ENCODE measurements at regions not wholly inside any gene's neighbourhood (a gene's known extent, or its start where the extent isn't known, plus 50 kb on each side); places are given as distances from the start of the nearest gene placed in this dataset.

DNA sequence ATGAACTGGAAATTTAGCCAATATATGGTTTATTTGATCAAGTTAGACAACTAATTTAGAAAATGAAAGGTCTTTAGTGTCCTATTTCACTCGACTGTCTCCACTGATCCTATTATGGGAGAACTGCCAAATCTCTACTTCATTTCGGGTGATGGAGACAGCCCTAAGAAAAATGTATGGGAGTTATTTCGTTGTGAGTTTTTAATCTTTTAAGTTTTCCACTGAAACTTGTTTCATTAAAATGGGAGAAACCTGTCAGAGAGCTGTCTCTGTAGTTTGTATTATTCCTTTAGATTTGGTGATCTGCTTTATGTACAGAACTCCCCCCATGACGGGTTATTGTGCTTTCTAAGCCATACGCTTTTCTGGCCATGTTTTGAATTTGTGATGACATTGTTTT lies 899.7 kb downstream of the ADGRL2 start:
- TF ChIP-seq TAF1 (IDR thresholded peaks at IDR 0.05; ENCODE audit: low read depth): no peak
- TF ChIP-seq, protein P1, sequence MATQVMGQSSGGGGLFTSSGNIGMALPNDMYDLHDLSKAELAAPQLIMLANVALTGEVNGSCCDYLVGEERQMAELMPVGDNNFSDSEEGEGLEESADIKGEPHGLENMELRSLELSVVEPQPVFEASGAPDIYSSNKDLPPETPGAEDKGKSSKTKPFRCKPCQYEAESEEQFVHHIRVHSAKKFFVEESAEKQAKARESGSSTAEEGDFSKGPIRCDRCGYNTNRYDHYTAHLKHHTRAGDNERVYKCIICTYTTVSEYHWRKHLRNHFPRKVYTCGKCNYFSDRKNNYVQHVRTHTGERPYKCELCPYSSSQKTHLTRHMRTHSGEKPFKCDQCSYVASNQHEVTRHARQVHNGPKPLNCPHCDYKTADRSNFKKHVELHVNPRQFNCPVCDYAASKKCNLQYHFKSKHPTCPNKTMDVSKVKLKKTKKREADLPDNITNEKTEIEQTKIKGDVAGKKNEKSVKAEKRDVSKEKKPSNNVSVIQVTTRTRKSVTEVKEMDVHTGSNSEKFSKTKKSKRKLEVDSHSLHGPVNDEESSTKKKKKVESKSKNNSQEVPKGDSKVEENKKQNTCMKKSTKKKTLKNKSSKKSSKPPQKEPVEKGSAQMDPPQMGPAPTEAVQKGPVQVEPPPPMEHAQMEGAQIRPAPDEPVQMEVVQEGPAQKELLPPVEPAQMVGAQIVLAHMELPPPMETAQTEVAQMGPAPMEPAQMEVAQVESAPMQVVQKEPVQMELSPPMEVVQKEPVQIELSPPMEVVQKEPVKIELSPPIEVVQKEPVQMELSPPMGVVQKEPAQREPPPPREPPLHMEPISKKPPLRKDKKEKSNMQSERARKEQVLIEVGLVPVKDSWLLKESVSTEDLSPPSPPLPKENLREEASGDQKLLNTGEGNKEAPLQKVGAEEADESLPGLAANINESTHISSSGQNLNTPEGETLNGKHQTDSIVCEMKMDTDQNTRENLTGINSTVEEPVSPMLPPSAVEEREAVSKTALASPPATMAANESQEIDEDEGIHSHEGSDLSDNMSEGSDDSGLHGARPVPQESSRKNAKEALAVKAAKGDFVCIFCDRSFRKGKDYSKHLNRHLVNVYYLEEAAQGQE (IDR thresholded peaks at IDR 0.05; ENCODE audit: low read depth): no peak
- no peak for TF ChIP-seq RAD21 (IDR thresholded peaks at IDR 0.05; ENCODE audit: low read depth)
- TF ChIP-seq FOXM1 (IDR thresholded peaks at IDR 0.05; ENCODE audit: borderline replicate concordance, low read depth): no peak
- no peak for TF ChIP-seq NFIC (IDR thresholded peaks at IDR 0.05)
- TF ChIP-seq, protein P2, sequence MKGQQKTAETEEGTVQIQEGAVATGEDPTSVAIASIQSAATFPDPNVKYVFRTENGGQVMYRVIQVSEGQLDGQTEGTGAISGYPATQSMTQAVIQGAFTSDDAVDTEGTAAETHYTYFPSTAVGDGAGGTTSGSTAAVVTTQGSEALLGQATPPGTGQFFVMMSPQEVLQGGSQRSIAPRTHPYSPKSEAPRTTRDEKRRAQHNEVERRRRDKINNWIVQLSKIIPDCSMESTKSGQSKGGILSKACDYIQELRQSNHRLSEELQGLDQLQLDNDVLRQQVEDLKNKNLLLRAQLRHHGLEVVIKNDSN (IDR thresholded peaks at IDR 0.05): no peak
- TF ChIP-seq EP300 (IDR thresholded peaks at IDR 0.05; ENCODE audit: borderline replicate concordance): no peak
- TF ChIP-seq, protein P3, sequence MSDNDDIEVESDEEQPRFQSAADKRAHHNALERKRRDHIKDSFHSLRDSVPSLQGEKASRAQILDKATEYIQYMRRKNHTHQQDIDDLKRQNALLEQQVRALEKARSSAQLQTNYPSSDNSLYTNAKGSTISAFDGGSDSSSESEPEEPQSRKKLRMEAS (IDR thresholded peaks at IDR 0.05): no peak
- no peak for TF ChIP-seq CREB1 (IDR thresholded peaks at IDR 0.05; ENCODE audit: low read depth)
- no peak for TF ChIP-seq CEBPB (IDR thresholded peaks at IDR 0.05)

All from Ishikawa (cell line).